HEK293 (cell line): ENCODE measurements at regions not wholly inside any gene's neighbourhood (a gene's known extent, or its start where the extent isn't known, plus 50 kb on each side); places are given as distances from the start of the nearest gene placed in this dataset.

Source experiments
- CTCF ChIA-PET: fragments of 350-600 bp; formaldehyde crosslinking; extraction: SDS; loops from one replicate; lab custom pipeline; 2021; ENCODE audit warnings: antibody characterized with exemption; lab: Yijun Ruan, JAX
- POLR2A ChIA-PET: fragments of 300-600 bp; formaldehyde crosslinking; extraction: SDS; loops from one replicate; lab custom pipeline; 2020; ENCODE audit warnings: antibody characterized with exemption, inconsistent platforms; lab: Yijun Ruan, JAX
- H3K27ac ChIP-seq: fragments of 200-500 bp; sonication (Bioruptor generic); 2 replicates; pipeline ENCODE4 v1.5.1; 2014; ENCODE audit warnings: low read depth, low read length, control low read depth, inconsistent platforms; ENCODE audit errors: extremely low read depth
- H3K36me3 ChIP-seq, 2 experiments: fragments of 200-500 bp in 1 of 2; sonication (Bioruptor generic) in 1 of 2; 1 replicate in 1 of 2; 2 replicates in 1 of 2; pipeline ENCODE4 v1.5.1; 2014 to 2017; ENCODE audit warnings: inconsistent platforms in 2 of 2, low read length in 2 of 2; ENCODE audit not compliant: control insufficient read depth in 2 of 2, insufficient read depth in 1 of 2
- H3K4me1 ChIP-seq: fragments of 200-500 bp; sonication (Bioruptor generic); 2 replicates; pipeline ENCODE4 v1.5.1; 2014; ENCODE audit warnings: mild to moderate bottlenecking, low read length, inconsistent platforms; ENCODE audit not compliant: control insufficient read depth, insufficient read depth
- H3K4me3 ChIP-seq: 2 replicates; pipeline ENCODE4 v1.5.1; 2011; ENCODE audit warnings: low read depth, mild to moderate bottlenecking, control low read depth, low read length, moderate library complexity
- H3K9me3 ChIP-seq: fragments of 200-500 bp; sonication (Bioruptor generic); 2 replicates; pipeline ENCODE4 v1.5.1; 2014; ENCODE audit warnings: low read depth, low read length, inconsistent platforms; ENCODE audit not compliant: control insufficient read depth, insufficient read depth
- ATF2 ChIP-seq: fragments of 450-650 bp; formaldehyde crosslinking; IDR thresholded peaks from 2 replicates; pipeline ENCODE4 v1.5.1; 2016; ENCODE audit warnings: missing biosample characterization, missing genetic modification characterization, low read depth
- BCL11B ChIP-seq: fragments of 450-650 bp; formaldehyde crosslinking; IDR thresholded peaks from 2 replicates; pipeline ENCODE4 v1.5.1; 2016; ENCODE audit warnings: low read depth, missing biosample characterization, missing genetic modification characterization
- BCL6B ChIP-seq: fragments of 450-650 bp; formaldehyde crosslinking; IDR thresholded peaks from 2 replicates; pipeline ENCODE4 v1.5.1; 2017; ENCODE audit warnings: missing biosample characterization, missing genetic modification characterization
- KLF10 ChIP-seq: fragments of 450-650 bp; IDR thresholded peaks from 2 replicates; pipeline ENCODE4 v1.5.1; 2018; ENCODE audit warnings: missing biosample characterization, mild to moderate bottlenecking, missing genetic modification characterization
- KLF7 ChIP-seq: fragments of 450-650 bp; formaldehyde crosslinking; IDR thresholded peaks from 2 replicates; pipeline ENCODE4 v1.5.1; 2016; ENCODE audit warnings: missing biosample characterization, missing genetic modification characterization, borderline replicate concordance
- MZF1 ChIP-seq: fragments of 450-650 bp; formaldehyde crosslinking; IDR thresholded peaks from 2 replicates; pipeline ENCODE4 v1.5.1; 2017; ENCODE audit warnings: missing biosample characterization, missing genetic modification characterization, borderline replicate concordance
- PBX3 ChIP-seq: sonication (generic); formaldehyde crosslinking; IDR thresholded peaks from 2 replicates; pipeline ENCODE4 v1.8.1; 2022; ENCODE audit warnings: mild to moderate bottlenecking, moderate library complexity, missing genetic modification reagents
- SP7 ChIP-seq: fragments of 450-650 bp; formaldehyde crosslinking; IDR thresholded peaks from 2 replicates; pipeline ENCODE4 v1.5.1; 2016; ENCODE audit warnings: missing biosample characterization, missing genetic modification characterization
- ZNF138 ChIP-seq: fragments of 450-650 bp; formaldehyde crosslinking; IDR thresholded peaks from 2 replicates; pipeline ENCODE4 v1.5.1; 2016; ENCODE audit warnings: missing biosample characterization, missing genetic modification characterization, borderline replicate concordance
- ZNF146 ChIP-seq: fragments of 450-650 bp; formaldehyde crosslinking; IDR thresholded peaks from 2 replicates; pipeline ENCODE4 v1.5.1; 2016; ENCODE audit warnings: missing biosample characterization, missing genetic modification characterization
- ZNF174 ChIP-seq: fragments of 450-650 bp; formaldehyde crosslinking; IDR thresholded peaks from 2 replicates; pipeline ENCODE4 v1.5.0; 2017; ENCODE audit warnings: missing biosample characterization, mild to moderate bottlenecking, missing genetic modification characterization
- ZNF248 ChIP-seq: fragments of 450-650 bp; formaldehyde crosslinking; IDR thresholded peaks from 2 replicates; pipeline ENCODE4 v1.5.1; 2017; ENCODE audit warnings: missing biosample characterization, missing genetic modification characterization
- ZNF26 ChIP-seq: fragments of 450-650 bp; formaldehyde crosslinking; IDR thresholded peaks from 2 replicates; pipeline ENCODE4 v1.5.1; 2016; ENCODE audit warnings: missing biosample characterization, missing genetic modification characterization
- ZNF350 ChIP-seq: fragments of 450-650 bp; formaldehyde crosslinking; IDR thresholded peaks from 2 replicates; pipeline ENCODE4 v1.5.0; 2017; ENCODE audit warnings: missing biosample characterization, mild to moderate bottlenecking, missing genetic modification characterization
- ZNF366 ChIP-seq: fragments of 450-650 bp; formaldehyde crosslinking; conservative IDR thresholded peaks from 2 replicates; pipeline ENCODE4 v1.5.1; 2016; ENCODE audit warnings: missing biosample characterization, missing genetic modification characterization
- ZNF416 ChIP-seq: fragments of 450-650 bp; formaldehyde crosslinking; IDR thresholded peaks from 2 replicates; pipeline ENCODE4 v1.5.1; 2016; ENCODE audit warnings: missing biosample characterization, missing genetic modification characterization
- ZNF510 ChIP-seq: fragments of 450-650 bp; formaldehyde crosslinking; IDR thresholded peaks from 2 replicates; pipeline ENCODE4 v1.5.1; 2018; ENCODE audit warnings: mild to moderate bottlenecking, missing genetic modification characterization, missing biosample characterization; ENCODE audit not compliant: insufficient replicate concordance
- ZNF514 ChIP-seq: fragments of 450-650 bp; formaldehyde crosslinking; IDR thresholded peaks from 2 replicates; pipeline ENCODE4 v1.5.1; 2016; ENCODE audit warnings: missing biosample characterization, missing genetic modification characterization
- ZNF707 ChIP-seq: fragments of 450-650 bp; formaldehyde crosslinking; IDR thresholded peaks from 2 replicates; pipeline ENCODE4 v1.5.1; 2016; ENCODE audit warnings: missing biosample characterization, missing genetic modification characterization
- ZNF76 ChIP-seq: fragments of 450-650 bp; formaldehyde crosslinking; IDR thresholded peaks from 2 replicates; pipeline ENCODE4; 2016; ENCODE audit warnings: low read depth, missing biosample characterization, missing genetic modification characterization, borderline replicate concordance
- ZNF777 ChIP-seq: fragments of 450-650 bp; formaldehyde crosslinking; IDR thresholded peaks from 2 replicates; pipeline ENCODE4 v1.5.1; 2017; ENCODE audit warnings: missing biosample characterization, missing genetic modification characterization, borderline replicate concordance
- ZSCAN23 ChIP-seq: fragments of 450-650 bp; formaldehyde crosslinking; IDR thresholded peaks from 2 replicates; pipeline ENCODE4 v1.5.1; 2016; ENCODE audit warnings: missing biosample characterization, missing genetic modification characterization
- ZSCAN30 ChIP-seq: fragments of 450-650 bp; IDR thresholded peaks from 2 replicates; pipeline ENCODE4 v1.5.1; 2018; ENCODE audit warnings: missing biosample characterization, mild to moderate bottlenecking, missing genetic modification characterization, moderate library complexity
- ZXDB ChIP-seq: fragments of 450-650 bp; formaldehyde crosslinking; IDR thresholded peaks from 2 replicates; pipeline ENCODE4 v1.5.1; 2016; ENCODE audit warnings: missing biosample characterization, missing genetic modification characterization

- TF ChIP-seq SP7 (tag by site-specific recombination) = 0 out of 2 replicates have a peak, but pooled peaks have one; percentile 21
- TF ChIP-seq ZNF174 = no peak
- TF ChIP-seq, all 188 proteins: peak for 1
- POLR2A ChIA-PET = no interaction called here
- H3K36me3 ChIP-seq = no peaks in the 10 kb centered on the region
- H3K9me3 ChIP-seq = no peaks in the 10 kb centered on the region
- H3K4me3 ChIP-seq = no peak overlapping the region
- CTCF ChIA-PET = no interaction called here
- no peak overlapping the region for H3K27ac ChIP-seq
- H3K4me1 ChIP-seq = no peaks in the 10 kb centered on the region
Measured at GRCh38 chr14:66240105-66240504, 246.1 kb upstream of the CCDC196 start.

GRCh38 chr14:66242001-66242400 is 244.2 kb upstream of the CCDC196 start:
- ChIA-PET CTCF (no interaction called here), POLR2A (no interaction called here)
- H3K4me1 ChIP-seq = no peaks in the 10 kb centered on the region
- TF ChIP-seq ZNF76 (tag by site-specific recombination) (no peak), KLF10 (tag by site-specific recombination) (no peak)
- H3K27ac ChIP-seq = no peak overlapping the region
- H3K9me3 ChIP-seq = no peaks in the 10 kb centered on the region
- H3K36me3 ChIP-seq = no peaks in the 10 kb centered on the region
- H3K4me3 ChIP-seq = no peak overlapping the region

GRCh38 chr14:66244834-66245233 is 241.3 kb upstream of the CCDC196 start:
- no peaks in the 10 kb centered on the region for H3K9me3 ChIP-seq
- no peak overlapping the region for H3K4me3 ChIP-seq
- H3K27ac ChIP-seq = no peak overlapping the region
- CTCF ChIA-PET = no interaction called here
- H3K4me1 ChIP-seq = no peaks in the 10 kb centered on the region
- POLR2A ChIA-PET = no interaction called here
- H3K36me3 ChIP-seq = no peaks in the 10 kb centered on the region
- no peak for TF ChIP-seq ZSCAN23 (tag by site-specific recombination)
- no peak for TF ChIP-seq ZSCAN30 (tag by site-specific recombination)
- TF ChIP-seq ZNF777 = no peak
- no peak for TF ChIP-seq ZNF26
- TF ChIP-seq ZNF366 (tag by site-specific recombination) = no peak
- TF ChIP-seq ZNF138 (tag by site-specific recombination) = no peak
- no peak for TF ChIP-seq ZNF146 (tag by site-specific recombination)
- TF ChIP-seq ZNF248 (tag by site-specific recombination) = no peak
- TF ChIP-seq KLF7 (tag by site-specific recombination) = no peak
- TF ChIP-seq, all 188 proteins: peak for 0

- H3K9me3 ChIP-seq = no peaks in the 10 kb centered on the region
- CTCF ChIA-PET = no interaction called here
- no peaks in the 10 kb centered on the region for H3K4me1 ChIP-seq
- no peak overlapping the region for H3K4me3 ChIP-seq
- H3K27ac ChIP-seq = no peak overlapping the region
- POLR2A ChIA-PET = no interaction called here
- no peaks in the 10 kb centered on the region for H3K36me3 ChIP-seq
- TF ChIP-seq ZNF416 (tag by site-specific recombination) = no peak
- TF ChIP-seq ZNF707 (tag by site-specific recombination) = no peak
- no peak for TF ChIP-seq ZNF514 (tag by site-specific recombination)
- no peak for TF ChIP-seq ZSCAN23 (tag by site-specific recombination)
- TF ChIP-seq ATF2 (tag by site-specific recombination) = no peak
- no peak for TF ChIP-seq ZNF510 (tag by site-specific recombination)
- TF ChIP-seq ZXDB (tag by site-specific recombination) = no peak
- no peak for TF ChIP-seq ZNF350
- no peak for TF ChIP-seq PBX3 (CRISPR knock-in tag)
- no peak for TF ChIP-seq BCL6B (tag by site-specific recombination)
- no peak for TF ChIP-seq ZNF146 (tag by site-specific recombination)
- TF ChIP-seq BCL11B (tag by site-specific recombination) = no peak
- TF ChIP-seq MZF1 (tag by site-specific recombination) = no peak
Measured at GRCh38 chr14:66247662-66248193, 238.4 kb upstream of the CCDC196 start.
